ENCODE measurements at regions not wholly inside any gene's neighbourhood (a gene's known extent, or its start where the extent isn't known, plus 50 kb on each side); places are given as distances from the start of the nearest gene placed in this dataset.
A peak's percentile ranks its signal among the peaks of the same experiment; 100 is the strongest.

DNA sequence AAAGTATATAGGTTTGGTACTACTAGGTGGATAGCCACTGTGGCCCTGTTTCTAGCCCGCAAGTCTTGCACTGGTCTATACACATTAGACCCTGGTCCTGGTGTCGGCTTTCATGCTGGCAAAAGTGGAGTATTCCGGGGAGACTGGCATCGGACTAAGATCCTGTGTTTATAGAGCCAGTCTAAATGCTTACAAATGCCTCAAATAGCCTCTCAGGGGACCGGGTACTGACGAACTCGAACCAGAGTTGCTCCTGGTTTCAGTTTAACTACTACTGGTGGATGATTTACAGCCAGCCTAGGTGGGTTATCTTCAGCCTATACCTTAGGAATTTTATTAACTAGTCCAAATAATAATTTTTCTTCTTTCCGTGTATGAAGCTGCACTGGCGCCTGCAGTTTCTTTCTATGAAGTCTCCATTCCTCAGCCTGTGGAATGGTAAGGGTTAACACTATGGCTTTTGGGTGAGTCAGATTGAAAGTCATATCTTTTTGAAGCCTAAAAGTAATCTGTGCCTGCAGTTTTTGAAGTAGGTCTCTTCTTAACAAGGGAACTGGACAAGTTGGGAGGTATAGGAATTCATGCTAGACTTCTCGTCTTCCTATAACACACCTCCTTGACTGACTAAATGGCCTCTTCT lies 51.3 kb downstream of the OR10H4 start:
- Mint-ChIP-seq H3K27ac (no peak overlapping the region), H3K4me3 (no peak overlapping the region), H3K9me3 (peaks cover 2% of the 10 kb centered on the region), H3K36me3 (no peaks in the 10 kb centered on the region), H3K27me3 (peaks cover 4% of the 10 kb centered on the region), H3K4me1 (peaks cover 27% of the 10 kb centered on the region)
- DNase-seq: no peak
- CTCF ChIA-PET: no interaction called here

GRCh38 chr19:16001481-16002312 lies 52.9 kb downstream of the OR10H4 start:
- Mint-ChIP-seq H3K4me1 (peaks cover 27% of the 10 kb centered on the region), H3K9me3 (no peaks in the 10 kb centered on the region), H3K36me3 (no peaks in the 10 kb centered on the region), H3K27me3 (peaks cover 4% of the 10 kb centered on the region), H3K27ac (peak overlapping the region; percentile 89), H3K4me3 (peak overlapping the region; percentile 63)
- CTCF ChIA-PET: interaction anchor here (0.7 to 1.3 kb wide), 2 partner anchors 8 to 40 kb away, joined by 3 to 5 read pairs; no protein-coding TSS in a partner anchor
- DNase-seq: peak; percentile 66

DNA sequence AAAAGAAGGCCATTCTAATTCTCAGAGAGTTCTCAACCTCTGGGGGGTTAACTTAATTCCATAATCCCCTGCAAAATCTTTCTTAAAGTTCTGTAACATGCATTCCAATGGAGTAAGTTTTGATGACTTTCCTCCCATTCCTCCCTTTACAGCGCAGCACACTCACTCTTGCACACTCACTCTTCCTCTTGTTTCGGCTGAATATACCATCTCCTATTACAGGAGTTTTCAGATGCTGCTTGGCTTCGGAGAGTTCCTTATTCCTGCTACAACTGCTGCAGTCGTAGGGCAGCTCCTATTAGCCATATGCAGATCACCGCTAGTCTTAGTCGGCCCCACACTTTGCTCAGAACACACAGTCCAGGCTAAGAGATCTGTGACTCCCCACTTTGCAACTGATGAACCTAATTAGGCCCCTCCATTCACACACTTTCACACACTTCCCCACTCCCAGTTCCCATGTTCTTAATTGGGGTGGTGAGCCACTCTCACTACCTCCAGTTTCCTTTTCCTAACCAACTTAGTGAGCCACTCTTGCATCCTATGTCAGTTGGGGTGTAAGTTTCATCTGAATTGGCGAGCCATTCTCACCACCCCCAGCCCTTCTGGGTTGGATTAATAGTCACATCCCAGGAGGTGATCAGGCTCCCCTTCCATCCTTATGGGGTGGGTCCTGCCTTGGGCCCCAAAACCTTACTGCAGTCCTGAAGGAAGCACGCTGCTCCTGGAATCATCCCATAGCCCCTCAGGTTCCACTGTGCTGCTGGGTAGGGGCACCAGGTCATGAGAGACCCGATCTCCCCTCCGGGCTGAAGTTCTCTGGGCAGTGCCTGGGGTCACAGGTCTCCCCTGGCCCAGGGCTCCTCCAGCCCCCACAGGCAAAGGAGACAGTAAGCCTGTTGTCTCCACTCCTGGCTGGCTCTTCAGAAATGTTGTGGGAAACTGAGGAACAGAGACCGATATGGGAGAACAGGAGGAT lies 53.9 kb downstream of the OR10H4 start:
- Mint-ChIP-seq H3K4me3 (peak overlapping the region; percentile 63), H3K9me3 (no peaks in the 10 kb centered on the region), H3K4me1 (peaks cover 27% of the 10 kb centered on the region), H3K27me3 (peaks cover 4% of the 10 kb centered on the region), H3K27ac (peak overlapping the region; percentile 89), H3K36me3 (no peaks in the 10 kb centered on the region)
- CTCF ChIA-PET: no interaction called here
- no peak for DNase-seq

GRCh38 chr19:16003391-16003790 lies 54.6 kb downstream of the OR10H4 start:
- CTCF ChIA-PET: no interaction called here
- Mint-ChIP-seq H3K4me3 (no peak overlapping the region), H3K9me3 (no peaks in the 10 kb centered on the region), H3K27me3 (peaks cover 3% of the 10 kb centered on the region), H3K4me1 (peaks cover 27% of the 10 kb centered on the region), H3K36me3 (no peaks in the 10 kb centered on the region), H3K27ac (no peak overlapping the region)
- DNase-seq: no peak

GRCh38 chr19:16005925-16006324 lies 57.1 kb downstream of the OR10H4 start:
- no peaks in the 10 kb centered on the region for H3K27me3 Mint-ChIP-seq
- H3K27ac Mint-ChIP-seq: no peak overlapping the region
- CTCF ChIA-PET: no interaction called here
- H3K9me3 Mint-ChIP-seq: no peaks in the 10 kb centered on the region
- peaks cover 19% of the 10 kb centered on the region for H3K4me1 Mint-ChIP-seq
- no peak overlapping the region for H3K4me3 Mint-ChIP-seq
- no peaks in the 10 kb centered on the region for H3K36me3 Mint-ChIP-seq
- no peak for DNase-seq

- H3K27ac Mint-ChIP-seq: no peak overlapping the region
These were observed 63.7 kb upstream of the TPM4 start for GRCh38 chr19:16012552-16012951.

DNA sequence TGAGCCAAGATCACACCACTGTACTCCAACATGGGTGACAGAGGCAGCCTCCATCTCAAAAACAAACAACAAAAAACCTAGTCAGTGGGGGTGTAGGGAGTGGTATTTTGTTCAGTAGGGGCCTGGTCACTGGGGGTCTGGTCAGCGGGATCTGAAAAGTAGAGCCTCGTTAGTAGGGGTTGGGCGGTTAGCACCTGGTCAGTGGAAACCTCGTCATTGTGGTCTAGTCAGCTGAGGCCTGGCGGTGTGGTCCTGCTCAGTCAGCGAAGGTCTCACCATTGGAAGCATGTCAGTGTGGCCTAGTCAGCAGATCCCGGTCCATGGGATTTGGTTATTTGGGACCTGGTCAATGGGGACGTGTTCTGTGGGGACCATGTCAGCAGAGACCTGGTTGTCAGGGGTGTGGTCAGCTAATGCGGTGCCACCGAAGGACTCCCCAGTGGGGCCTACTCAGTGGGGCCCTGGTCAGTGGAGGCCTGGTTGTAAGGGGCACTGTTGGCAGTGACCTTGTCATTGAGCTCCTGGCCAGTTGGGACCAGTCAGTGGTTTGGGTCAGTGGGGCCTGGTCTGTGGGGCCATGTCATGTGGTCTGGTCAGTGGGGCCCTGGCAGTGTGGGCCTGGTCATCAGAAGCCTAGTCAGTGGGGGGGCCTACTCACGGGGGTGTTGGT lies 63.0 kb upstream of the TPM4 start:
- DNase-seq: no peak
- Mint-ChIP-seq H3K4me1 (no peaks in the 10 kb centered on the region), H3K27ac (no peak overlapping the region), H3K4me3 (no peak overlapping the region), H3K9me3 (no peaks in the 10 kb centered on the region), H3K36me3 (no peaks in the 10 kb centered on the region), H3K27me3 (no peaks in the 10 kb centered on the region)
- CTCF ChIA-PET: no interaction called here

More at GRCh38 chr19:16012552-16012951, 63.7 kb upstream of the TPM4 start:
- Mint-ChIP-seq H3K27me3 (no peaks in the 10 kb centered on the region), H3K9me3 (no peaks in the 10 kb centered on the region), H3K4me1 (no peaks in the 10 kb centered on the region), H3K4me3 (no peak overlapping the region), H3K36me3 (no peaks in the 10 kb centered on the region)
- CTCF ChIA-PET: no interaction called here
- no peak for DNase-seq

- no peaks in the 10 kb centered on the region for H3K27me3 Mint-ChIP-seq
- H3K9me3 Mint-ChIP-seq: no peaks in the 10 kb centered on the region
- DNase-seq: no peak
- H3K36me3 Mint-ChIP-seq: no peaks in the 10 kb centered on the region
- CTCF ChIA-PET: no interaction called here
- no peak overlapping the region for H3K4me3 Mint-ChIP-seq
- no peak overlapping the region for H3K27ac Mint-ChIP-seq
- no peaks in the 10 kb centered on the region for H3K4me1 Mint-ChIP-seq
These were observed 62.1 kb upstream of the TPM4 start for GRCh38 chr19:16013851-16014840.

DNA sequence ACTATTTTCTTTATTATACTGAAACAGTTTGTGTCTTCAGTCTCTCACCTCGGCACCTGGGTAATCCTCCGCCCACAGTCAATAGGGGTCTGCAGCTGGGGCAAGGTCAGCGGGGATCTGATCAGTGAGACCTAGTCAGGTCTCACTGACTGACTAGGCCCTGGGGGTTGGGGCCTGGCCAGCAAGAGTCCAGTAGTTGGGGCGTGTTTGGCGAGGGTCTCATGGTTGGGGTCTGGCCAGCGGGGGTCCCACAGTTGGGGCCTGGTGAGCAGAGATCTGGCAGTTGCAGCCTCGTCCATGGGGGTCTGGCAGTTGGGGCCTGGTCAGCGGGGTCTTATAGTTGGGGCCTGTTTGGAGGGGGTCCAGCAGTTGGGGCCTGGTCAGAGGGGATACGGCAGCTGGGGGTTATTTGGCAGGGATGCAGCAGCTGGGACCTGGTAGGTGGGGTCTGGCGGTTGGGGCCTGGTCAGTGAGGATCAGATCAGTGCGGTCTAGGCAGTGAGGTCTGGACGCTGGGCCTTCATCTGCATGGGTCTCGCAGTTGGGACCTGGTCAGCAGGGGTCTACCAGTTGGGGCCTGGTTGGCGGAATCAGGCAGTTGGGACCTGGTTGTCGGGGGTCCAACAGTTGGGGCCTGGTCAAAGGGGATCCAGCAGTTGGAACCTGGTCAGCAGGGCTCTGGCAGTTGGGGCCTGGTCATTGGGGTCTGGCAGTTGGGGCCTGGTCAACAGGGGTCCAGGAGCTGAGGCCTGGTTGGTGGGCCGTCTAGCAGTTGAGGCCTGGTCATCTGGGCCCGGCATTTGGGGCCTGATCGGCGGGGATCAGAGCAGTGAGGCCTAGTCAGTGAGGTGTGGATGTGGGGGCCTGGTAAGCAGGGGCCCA lies 61.1 kb upstream of the TPM4 start:
- Mint-ChIP-seq H3K27me3 (no peaks in the 10 kb centered on the region), H3K27ac (no peak overlapping the region), H3K9me3 (no peaks in the 10 kb centered on the region), H3K4me1 (no peaks in the 10 kb centered on the region), H3K36me3 (no peaks in the 10 kb centered on the region), H3K4me3 (no peak overlapping the region)
- CTCF ChIA-PET: no interaction called here
- DNase-seq: no peak

GRCh38 chr19:16015805-16016173 lies 60.5 kb upstream of the TPM4 start:
- Mint-ChIP-seq H3K9me3 (no peaks in the 10 kb centered on the region), H3K27ac (no peak overlapping the region), H3K4me1 (no peaks in the 10 kb centered on the region), H3K36me3 (no peaks in the 10 kb centered on the region), H3K27me3 (no peaks in the 10 kb centered on the region), H3K4me3 (no peak overlapping the region)
- CTCF ChIA-PET: no interaction called here
- no peak for DNase-seq

DNA sequence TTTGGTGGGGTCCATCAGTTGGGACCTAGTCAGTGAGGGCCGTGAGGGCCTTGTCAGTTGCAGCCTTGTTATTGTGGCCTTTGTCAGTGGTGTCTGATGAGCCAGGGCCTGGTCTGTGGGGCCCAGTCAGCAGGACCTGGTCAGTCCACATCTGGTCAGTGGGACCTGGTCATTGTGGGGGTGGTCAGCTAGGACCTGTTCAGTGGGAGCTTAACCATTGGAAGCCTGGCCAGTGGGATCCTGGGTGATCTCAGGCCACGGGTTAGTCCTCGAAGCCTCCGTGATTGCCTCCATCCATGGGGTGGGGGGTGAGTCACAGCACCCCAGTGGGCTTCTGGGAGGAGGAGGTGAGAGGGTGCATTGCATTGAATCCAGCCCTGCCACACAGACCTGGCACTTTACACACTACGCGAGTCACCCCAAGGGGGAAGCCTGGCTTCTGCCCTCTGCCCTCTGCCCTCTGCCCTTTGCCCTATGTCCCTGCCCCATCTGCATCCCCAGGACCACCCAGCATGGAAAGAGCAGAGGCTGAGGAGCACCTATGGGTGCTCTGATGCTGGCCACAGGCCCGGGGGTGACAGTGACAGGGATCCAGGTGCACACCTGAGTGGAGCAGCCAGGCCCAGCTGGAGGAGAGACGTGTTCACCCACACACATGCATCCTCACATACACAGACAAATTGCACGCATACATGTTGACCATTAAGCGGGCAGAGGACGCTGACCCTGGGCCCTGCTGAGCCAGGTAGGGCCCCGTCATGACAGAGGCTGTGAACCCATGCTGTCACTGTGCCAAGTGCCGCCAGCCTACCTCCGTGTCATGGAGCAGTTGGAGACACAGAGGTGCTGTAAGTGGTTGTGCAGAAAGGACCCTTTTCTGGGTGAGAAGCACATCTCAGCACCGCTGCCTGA lies 59.8 kb upstream of the TPM4 start:
- no peak overlapping the region for H3K4me3 Mint-ChIP-seq
- CTCF ChIA-PET: no interaction called here
- H3K27ac Mint-ChIP-seq: no peak overlapping the region
- no peaks in the 10 kb centered on the region for H3K36me3 Mint-ChIP-seq
- H3K27me3 Mint-ChIP-seq: no peaks in the 10 kb centered on the region
- DNase-seq: no peak
- H3K9me3 Mint-ChIP-seq: no peaks in the 10 kb centered on the region
- H3K4me1 Mint-ChIP-seq: no peaks in the 10 kb centered on the region

- Mint-ChIP-seq H3K36me3 (no peaks in the 10 kb centered on the region), H3K27ac (no peak overlapping the region), H3K4me3 (no peak overlapping the region), H3K4me1 (no peaks in the 10 kb centered on the region), H3K27me3 (no peaks in the 10 kb centered on the region), H3K9me3 (no peaks in the 10 kb centered on the region)
- CTCF ChIA-PET: no interaction called here
- no peak for DNase-seq
These were observed 59.2 kb upstream of the TPM4 start for GRCh38 chr19:16017138-16017490.

All from activated naive CD4-positive, alpha-beta T cell treated with anti-CD3 and anti-CD28 coated beads, Interleukin-2, amount 10 ng/mL, durations not matched to agents 7 days and 5 days (primary cell).